GM19395 (cell line): ENCODE measurements at regions not wholly inside any gene's neighbourhood (a gene's known extent, or its start where the extent isn't known, plus 50 kb on each side); places are given as distances from the start of the nearest gene placed in this dataset.

ENCODE experiments used
- ATAC-seq: cut with Tn5 transposase; IDR thresholded peaks from one replicate; pipeline ENCODE4 v1.9.1; 2021; ENCODE audit warnings: mild to moderate bottlenecking, moderate library complexity; ENCODE audit not compliant: unreplicated experiment

DNA sequence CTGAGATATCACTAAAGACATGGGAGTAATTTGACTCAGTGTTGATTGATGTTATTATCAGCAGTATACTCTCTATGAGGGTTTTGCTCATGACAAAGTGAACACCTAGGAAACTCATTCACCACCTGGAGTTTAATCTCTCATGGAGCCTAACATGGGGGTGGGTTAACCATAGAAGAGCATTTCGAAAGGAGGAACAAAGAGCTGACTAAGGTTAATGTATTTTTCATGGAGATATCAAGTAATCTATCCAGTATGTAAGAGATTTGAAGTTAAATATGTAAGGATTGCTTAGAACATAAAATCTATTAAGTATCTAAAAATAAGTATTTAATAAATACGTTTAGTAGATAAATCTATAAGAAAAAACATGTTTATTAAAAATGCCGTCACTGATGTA is 917.8 kb downstream of the EPHA4 start:
- no peak for ATAC-seq

- no peak for ATAC-seq
Observed at GRCh38 chr2:220660277-220661145, 911.6 kb downstream of the EPHA4 start.

DNA sequence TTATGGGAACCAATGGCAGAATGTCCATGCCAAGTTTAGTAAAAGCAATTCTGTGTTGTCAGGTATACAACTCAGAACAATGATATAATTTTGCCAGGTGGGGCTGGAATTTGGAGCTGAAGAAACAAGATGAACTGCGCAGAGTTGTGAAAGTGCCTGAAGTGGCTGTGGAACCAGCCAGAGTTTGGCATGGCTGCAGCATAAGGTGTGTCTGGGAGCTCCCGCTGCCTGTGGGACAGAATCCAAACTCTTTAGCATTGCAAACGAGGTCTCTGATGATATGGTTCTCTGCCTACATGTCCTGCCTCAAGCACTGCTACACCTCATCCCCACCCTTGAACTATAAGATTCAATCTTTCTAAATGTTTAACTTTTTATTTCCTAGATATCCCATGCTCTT is 909.7 kb downstream of the EPHA4 start:
- no peak for ATAC-seq

- no peak for ATAC-seq
Observed at GRCh38 chr2:220663065-220663464, 909.0 kb downstream of the EPHA4 start.

- no peak for ATAC-seq
Observed at GRCh38 chr2:220664272-220665107, 907.6 kb downstream of the EPHA4 start.

DNA sequence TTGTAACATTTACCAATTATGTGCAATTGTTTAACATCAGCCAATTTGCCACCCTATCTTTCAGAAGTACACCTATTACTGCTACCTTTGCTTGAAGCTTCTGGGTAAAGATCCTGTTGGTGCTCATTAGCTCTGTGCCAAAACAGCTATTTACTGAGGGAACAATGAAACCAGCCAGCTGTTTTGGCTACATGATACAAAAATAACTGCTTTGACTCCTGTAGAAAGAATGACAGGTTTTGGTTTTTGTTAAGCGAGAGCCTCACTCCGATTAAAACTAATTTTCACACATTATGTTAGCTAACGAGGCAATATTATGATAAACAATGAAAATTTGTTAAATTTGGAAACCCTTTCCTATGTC is 907.0 kb downstream of the EPHA4 start:
- no peak for ATAC-seq

DNA sequence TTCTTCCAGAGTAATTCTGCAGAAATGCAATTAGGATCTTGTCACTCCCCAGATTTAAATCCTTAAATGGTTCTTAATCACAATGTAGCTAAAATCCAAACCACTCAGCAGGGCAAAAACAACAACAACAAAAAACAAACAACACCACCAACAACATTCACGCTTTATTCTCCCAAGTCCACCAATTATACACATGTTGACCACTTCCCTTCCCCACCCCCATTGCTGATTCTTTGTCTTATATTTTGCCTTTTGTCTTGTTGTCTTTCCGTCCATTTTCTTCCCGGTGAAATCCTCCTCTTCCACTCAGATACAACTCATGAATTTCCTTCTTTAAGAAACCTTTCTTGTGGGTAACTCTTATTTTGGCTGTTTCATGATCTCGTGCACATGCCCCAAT is 902.8 kb downstream of the EPHA4 start:
- ATAC-seq: no peak

DNA sequence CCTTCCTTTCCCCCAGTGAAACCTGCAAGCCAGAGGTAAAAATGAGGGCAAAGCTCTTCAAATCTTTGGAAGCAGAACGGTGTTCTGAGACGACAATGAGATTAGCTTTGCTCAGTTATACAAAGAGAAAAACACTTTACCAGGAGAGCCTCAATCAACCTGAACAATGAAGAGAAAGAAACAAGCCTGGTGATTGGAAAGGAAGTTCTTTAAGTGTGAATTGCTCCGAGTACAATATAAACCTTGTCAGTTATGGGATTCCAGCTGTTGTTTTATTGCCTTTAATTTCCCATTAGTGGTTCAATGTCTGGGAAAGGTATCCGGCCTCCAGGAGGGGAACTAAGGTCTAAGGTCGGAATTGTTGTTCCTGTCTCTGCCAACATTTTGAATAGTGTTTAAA is 901.6 kb downstream of the EPHA4 start:
- no peak for ATAC-seq

DNA sequence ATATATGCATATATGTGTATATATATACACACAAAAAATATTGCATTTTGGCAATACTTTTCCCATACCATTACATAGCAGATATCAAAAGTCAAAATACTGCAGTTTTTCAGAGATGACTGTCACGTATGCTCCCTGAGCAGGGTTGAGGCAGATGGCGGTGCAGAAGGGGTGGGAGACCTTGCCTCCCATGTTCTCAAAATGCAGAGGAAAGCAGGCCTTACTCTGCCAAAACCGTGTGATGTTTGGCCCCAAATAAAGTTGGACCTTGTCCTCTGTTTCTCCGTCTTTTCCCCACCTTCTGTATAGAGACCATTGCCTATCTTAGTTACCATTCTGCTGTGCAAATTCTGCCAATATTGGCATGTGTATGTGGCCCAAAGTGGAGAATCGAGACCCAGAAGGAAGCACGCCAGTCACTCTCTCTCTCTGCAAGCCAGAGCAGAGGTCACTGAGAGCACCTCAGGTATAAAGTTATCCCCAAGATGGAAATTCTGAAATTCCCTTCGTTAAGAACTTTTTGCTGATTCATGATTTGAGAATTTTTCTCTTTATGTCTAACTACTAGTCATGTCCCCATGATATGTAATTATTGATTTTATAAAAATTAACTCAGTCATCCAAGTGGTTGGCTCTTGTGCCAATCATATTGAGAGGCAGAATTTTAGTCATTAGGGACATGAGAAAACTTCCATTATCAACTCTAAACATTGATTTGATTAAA is 898.8 kb downstream of the EPHA4 start:
- ATAC-seq: peak; percentile 17

DNA sequence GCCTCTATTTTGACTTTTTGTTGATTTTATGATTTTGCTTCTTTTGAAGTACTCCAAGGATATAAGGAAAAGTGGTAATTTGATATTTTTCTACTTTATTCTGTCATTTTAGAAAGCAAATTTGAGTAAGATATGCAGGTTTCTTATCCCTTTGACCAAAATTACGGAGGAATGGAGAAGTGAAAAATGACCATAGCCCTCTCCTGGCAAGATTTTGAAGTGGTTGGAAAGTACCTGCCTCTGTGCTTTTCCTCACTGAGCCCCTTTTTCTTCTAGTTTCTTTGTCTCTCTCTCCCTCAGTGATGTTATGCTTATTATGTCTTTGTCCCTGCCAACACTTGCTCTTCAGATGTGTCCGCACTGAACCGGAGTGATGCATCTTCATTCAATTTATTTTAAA is 898.1 kb downstream of the EPHA4 start:
- ATAC-seq: peak; percentile 77

DNA sequence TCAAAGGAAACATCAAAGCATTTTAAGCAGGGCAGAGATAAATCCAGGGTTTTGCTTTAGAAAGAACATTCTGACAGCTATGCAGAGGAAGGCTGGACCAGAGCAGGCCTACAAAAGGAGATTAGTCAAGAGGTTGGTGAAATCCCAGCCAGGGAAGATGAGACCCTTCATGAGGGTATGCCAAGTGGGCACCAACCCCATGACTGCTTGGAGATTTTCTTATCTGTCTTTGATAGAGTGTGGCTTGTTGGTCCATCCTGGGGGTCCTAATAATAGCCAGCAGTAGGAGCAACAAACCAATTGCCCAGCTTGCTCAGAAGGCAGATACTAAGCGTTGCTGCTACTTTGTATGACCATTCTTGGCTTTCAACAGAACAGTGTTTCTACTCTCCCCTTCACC is 895.4 kb downstream of the EPHA4 start:
- ATAC-seq: no peak

GRCh38 chr2:220678943-220679342 is 893.2 kb downstream of the EPHA4 start:
- no peak for ATAC-seq

- ATAC-seq: no peak
Observed at GRCh38 chr2:220682616-220683015, 889.5 kb downstream of the EPHA4 start.

GRCh38 chr2:220684099-220684498 is 888.0 kb downstream of the EPHA4 start:
- ATAC-seq: no peak

GRCh38 chr2:220687231-220687843 is 884.8 kb downstream of the EPHA4 start:
- peak; percentile 87 for ATAC-seq

DNA sequence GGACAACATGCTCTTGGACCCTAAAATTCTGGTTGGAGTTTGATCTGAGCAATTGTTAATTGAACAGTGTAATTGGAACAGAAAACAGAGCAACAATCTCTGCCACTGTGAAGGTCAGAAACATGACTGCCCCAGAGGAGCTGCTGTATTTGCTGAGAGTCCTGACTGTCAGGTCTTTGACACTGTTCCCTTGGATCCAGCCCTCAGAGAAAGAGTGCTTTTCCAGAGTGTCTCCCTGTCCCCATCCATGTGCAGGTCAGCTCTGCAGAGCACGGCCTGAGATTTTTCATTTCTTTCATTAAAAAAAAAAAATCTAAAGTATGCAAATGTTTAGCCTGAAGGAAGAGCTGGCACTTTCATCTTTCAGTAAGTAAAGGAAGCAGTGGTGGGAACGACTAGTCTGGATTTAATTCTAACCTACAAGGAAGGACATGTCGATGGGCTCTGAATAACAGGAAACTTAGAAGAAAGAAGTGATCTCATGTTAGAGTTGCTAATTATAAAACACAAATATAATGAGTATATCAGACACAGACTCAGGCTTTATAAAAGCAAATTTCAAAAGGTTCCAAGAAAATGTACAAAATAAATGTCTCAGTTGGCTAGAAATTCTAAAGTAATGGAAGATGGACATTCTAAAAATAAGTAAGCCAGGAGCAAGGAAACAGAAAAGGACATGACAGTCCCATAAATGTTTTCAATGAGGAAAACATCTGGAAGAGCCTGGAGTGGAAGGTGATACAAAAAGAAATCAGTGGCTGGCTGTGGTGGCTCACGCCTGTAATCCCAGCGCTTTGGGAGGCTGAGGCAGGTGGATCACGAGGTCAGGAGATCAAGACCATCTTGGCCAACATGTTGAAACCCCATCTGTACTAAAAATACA is 876.5 kb downstream of the EPHA4 start:
- no peak for ATAC-seq

GRCh38 chr2:220696280-220696669 is 875.8 kb downstream of the EPHA4 start:
- ATAC-seq: no peak

DNA sequence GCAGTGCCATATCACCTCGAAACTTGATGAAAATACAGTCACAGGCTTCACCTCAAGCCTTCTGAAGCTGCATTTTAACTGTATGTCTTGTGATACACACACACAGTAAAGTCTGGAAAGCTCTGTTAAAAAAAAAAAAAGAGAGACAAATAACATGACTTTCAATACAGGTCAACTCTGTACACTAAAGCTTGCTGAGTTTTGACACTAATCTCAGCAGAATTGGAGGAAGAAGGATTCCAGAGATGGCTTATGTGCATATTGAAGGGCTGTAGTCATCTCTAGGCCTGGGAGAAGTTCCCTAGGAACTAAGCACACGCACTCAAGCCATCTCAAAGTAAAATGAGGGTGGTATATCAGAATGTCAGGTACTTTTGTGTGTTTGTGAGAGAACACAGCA is 875.1 kb downstream of the EPHA4 start:
- no peak for ATAC-seq

- no peak for ATAC-seq
Observed at GRCh38 chr2:220701115-220701514, 871.0 kb downstream of the EPHA4 start.

- no peak for ATAC-seq
Observed at GRCh38 chr2:220703279-220703678, 868.8 kb downstream of the EPHA4 start.
